Stimulated activated naive CD4-positive, alpha-beta T cell (primary cell): ENCODE measurements at regions not wholly inside any gene's neighbourhood (a gene's known extent, or its start where the extent isn't known, plus 50 kb on each side); places are given as distances from the start of the nearest gene placed in this dataset.

ENCODE experiments used
- DNase-seq, 6 experiments: peaks; one replicate each; lab custom pipeline; 2025; lab: John Stamatoyannopoulos, UW

GRCh38 chr18:22355598-22355997, 62.1 kb downstream of the CTAGE1 start:
- no peak for DNase-seq

- no peak for DNase-seq
Measured at GRCh38 chr18:22355069-22355468, 62.6 kb downstream of the CTAGE1 start.

- no peak for DNase-seq
Measured at GRCh38 chr18:22349966-22350365, 67.7 kb downstream of the CTAGE1 start.

GRCh38 chr18:22349317-22349898, 68.3 kb downstream of the CTAGE1 start:
- no peak for DNase-seq

GRCh38 chr18:22348521-22349316, 69.0 kb downstream of the CTAGE1 start:
- no peak for DNase-seq

GRCh38 chr18:22347606-22348511, 69.9 kb downstream of the CTAGE1 start:
- DNase-seq, result peak in 1 of 6 experiments; percentile 7

GRCh38 chr18:22346953-22347605, 70.6 kb downstream of the CTAGE1 start:
- no peak for DNase-seq

- DNase-seq, result peak in 1 of 6 experiments; percentile 10
Measured at GRCh38 chr18:22346401-22346952, 71.2 kb downstream of the CTAGE1 start.

- DNase-seq, result no peak
Measured at GRCh38 chr18:22345718-22346117, 72.0 kb downstream of the CTAGE1 start.

- DNase-seq, result peak in 1 of 6 experiments; percentile 16
Measured at GRCh38 chr18:22344908-22345670, 72.6 kb downstream of the CTAGE1 start.

- DNase-seq, result no peak
Measured at GRCh38 chr18:22344445-22344844, 73.3 kb downstream of the CTAGE1 start.

- DNase-seq, result no peak
Measured at GRCh38 chr18:22343613-22344012, 74.1 kb downstream of the CTAGE1 start.

- no peak for DNase-seq
Measured at GRCh38 chr18:22342625-22343024, 75.1 kb downstream of the CTAGE1 start.

GRCh38 chr18:22340331-22340730, 77.4 kb downstream of the CTAGE1 start:
- no peak for DNase-seq

- DNase-seq, result no peak
Measured at GRCh38 chr18:22339913-22340312, 77.8 kb downstream of the CTAGE1 start.

GRCh38 chr18:22337833-22338232, 79.9 kb downstream of the CTAGE1 start:
- no peak for DNase-seq

GRCh38 chr18:22337306-22337705, 80.4 kb downstream of the CTAGE1 start:
- DNase-seq, result no peak

- no peak for DNase-seq
Measured at GRCh38 chr18:22336406-22336805, 81.3 kb downstream of the CTAGE1 start.

- DNase-seq, result no peak
Measured at GRCh38 chr18:22335731-22336198, 82.0 kb downstream of the CTAGE1 start.

GRCh38 chr18:22334567-22334966, 83.1 kb downstream of the CTAGE1 start:
- no peak for DNase-seq

- DNase-seq, result no peak
Measured at GRCh38 chr18:22332590-22332989, 85.1 kb downstream of the CTAGE1 start.
